HuH-7.5 (cell line): ENCODE measurements at regions not wholly inside any gene's neighbourhood (a gene's known extent, or its start where the extent isn't known, plus 50 kb on each side); places are given as distances from the start of the nearest gene placed in this dataset.
"Not testable (repeated sequence)": the region's sequence is repeated elsewhere in the genome, so short reads cannot be mapped to it uniquely, and the experiment has no call there.

Source experiments
- DNase-seq: peaks from one replicate; pipeline ENCODE4 v3.0.0; 2011; ENCODE audit warnings: low spot score

- DNase-seq = no peak
These were observed 165.6 kb downstream of the ALDH8A1 start for GRCh38 chr6:134784336-134784735.

GRCh38 chr6:134778431-134778830, 171.5 kb downstream of the ALDH8A1 start:
- DNase-seq = no peak

- DNase-seq = no peak
These were observed 175.7 kb downstream of the ALDH8A1 start for GRCh38 chr6:134774201-134774638.

- DNase-seq = no peak
These were observed 177.1 kb downstream of the ALDH8A1 start for GRCh38 chr6:134772671-134773360.

- DNase-seq = no peak
These were observed 181.0 kb downstream of the ALDH8A1 start for GRCh38 chr6:134768931-134769330.

- DNase-seq = no peak
These were observed 183.4 kb downstream of the ALDH8A1 start for GRCh38 chr6:134766497-134766896.

- no peak for DNase-seq
These were observed 185.2 kb downstream of the ALDH8A1 start for GRCh38 chr6:134764741-134765140.

- DNase-seq = not testable (repeated sequence)
These were observed 186.3 kb downstream of the ALDH8A1 start for GRCh38 chr6:134763575-134763974.

GRCh38 chr6:134758621-134759020, 191.3 kb downstream of the ALDH8A1 start:
- DNase-seq = no peak

GRCh38 chr6:134757911-134758361, 192.0 kb downstream of the ALDH8A1 start:
- no peak for DNase-seq

- DNase-seq = no peak
These were observed 193.4 kb downstream of the ALDH8A1 start for GRCh38 chr6:134756374-134757025.

GRCh38 chr6:134754013-134754690, 195.7 kb downstream of the ALDH8A1 start:
- DNase-seq = no peak

- DNase-seq = no peak
These were observed 196.9 kb downstream of the ALDH8A1 start for GRCh38 chr6:134753001-134753400.

- no peak for DNase-seq
These were observed 197.5 kb downstream of the ALDH8A1 start for GRCh38 chr6:134752445-134752844.

- DNase-seq = no peak
These were observed 199.2 kb downstream of the ALDH8A1 start for GRCh38 chr6:134750669-134751068.

GRCh38 chr6:134748484-134748883, 201.4 kb downstream of the ALDH8A1 start:
- DNase-seq = no peak

GRCh38 chr6:134747197-134747596, 202.7 kb downstream of the ALDH8A1 start:
- DNase-seq = not testable (repeated sequence)

GRCh38 chr6:134746140-134746539, 203.8 kb downstream of the ALDH8A1 start:
- DNase-seq = no peak

- DNase-seq = not testable (repeated sequence)
These were observed 204.7 kb downstream of the ALDH8A1 start for GRCh38 chr6:134745192-134745591.

- DNase-seq = no peak
These were observed 205.6 kb downstream of the ALDH8A1 start for GRCh38 chr6:134744301-134744700.

- DNase-seq = no peak
These were observed 208.7 kb downstream of the ALDH8A1 start for GRCh38 chr6:134741200-134741536.

- no peak for DNase-seq
These were observed 209.3 kb downstream of the ALDH8A1 start for GRCh38 chr6:134740473-134741199.

GRCh38 chr6:134740027-134740373, 209.9 kb downstream of the ALDH8A1 start:
- no peak for DNase-seq
